ENCODE measurements at regions not wholly inside any gene's neighbourhood (a gene's known extent, or its start where the extent isn't known, plus 50 kb on each side); places are given as distances from the start of the nearest gene placed in this dataset.

- no peak for TF ChIP-seq CTCF (IDR thresholded peaks at IDR 0.05)
- TF ChIP-seq POLR2A (IDR thresholded peaks at IDR 0.05): no peak
Measured at GRCh38 chr11:104464691-104465090, 300.7 kb upstream of the PDGFD start.

Data from ovary (tissue), 3 donors.